ENCODE measurements at regions not wholly inside any gene's neighbourhood (a gene's known extent, or its start where the extent isn't known, plus 50 kb on each side); places are given as distances from the start of the nearest gene placed in this dataset.

GRCh38 chr1:193807208-193807607 lies 620.8 kb upstream of the B3GALT2 start:
- Histone ChIP-seq H3K9me3 (ENCODE audit: control insufficient read depth, low read length) (no peaks in the 10 kb centered on the region), H3K27ac (ENCODE audit: low read depth, low read length, severe bottlenecking) (no peak overlapping the region), H3K4me1 (ENCODE audit: control insufficient read depth, insufficient read depth, low read length, poor library complexity, severe bottlenecking) (no peaks in the 10 kb centered on the region), H3K36me3 (ENCODE audit: control insufficient read depth, insufficient read depth, low read length) (no peaks in the 10 kb centered on the region), H3K4me3 (ENCODE audit: extremely low read depth, insufficient read depth, low read length, poor library complexity, severe bottlenecking) (no peak overlapping the region)
- 100% methylated on average over 1 of the region's 2 CpGs; no CpG with 5 or more reads in 1 of the 2 experiments for WGBS, 2 experiments (ENCODE audit: insufficient coverage in 2 of 2)

- no peak overlapping the region for H3K27ac ChIP-seq (ENCODE audit: low read depth, low read length, severe bottlenecking)
- 92 to 96% methylated on average over 2 to 3 of the region's 3 CpGs for WGBS, 2 experiments (ENCODE audit: insufficient coverage in 2 of 2)
- H3K9me3 ChIP-seq (ENCODE audit: control insufficient read depth, low read length) = no peaks in the 10 kb centered on the region
- H3K4me3 ChIP-seq (ENCODE audit: extremely low read depth, insufficient read depth, low read length, poor library complexity, severe bottlenecking) = no peak overlapping the region
- no peaks in the 10 kb centered on the region for H3K4me1 ChIP-seq (ENCODE audit: control insufficient read depth, insufficient read depth, low read length, poor library complexity, severe bottlenecking)
- no peaks in the 10 kb centered on the region for H3K36me3 ChIP-seq (ENCODE audit: control insufficient read depth, insufficient read depth, low read length)
These were observed 620.0 kb upstream of the B3GALT2 start for GRCh38 chr1:193806079-193807048.

GRCh38 chr1:193799948-193800690 lies 613.7 kb upstream of the B3GALT2 start:
- Histone ChIP-seq H3K36me3 (ENCODE audit: control insufficient read depth, insufficient read depth, low read length) (no peaks in the 10 kb centered on the region), H3K4me1 (ENCODE audit: control insufficient read depth, insufficient read depth, low read length, poor library complexity, severe bottlenecking) (no peaks in the 10 kb centered on the region), H3K27ac (ENCODE audit: low read depth, low read length, severe bottlenecking) (no peak overlapping the region), H3K4me3 (ENCODE audit: extremely low read depth, insufficient read depth, low read length, poor library complexity, severe bottlenecking) (no peak overlapping the region), H3K9me3 (ENCODE audit: control insufficient read depth, low read length) (no peaks in the 10 kb centered on the region)
- 94 to 100% methylated on average over 1 to 3 of the region's 6 CpGs for WGBS, 2 experiments (ENCODE audit: insufficient coverage in 2 of 2)

GRCh38 chr1:193799371-193799770 lies 613.0 kb upstream of the B3GALT2 start:
- no peak overlapping the region for H3K4me3 ChIP-seq (ENCODE audit: extremely low read depth, insufficient read depth, low read length, poor library complexity, severe bottlenecking)
- WGBS, 2 experiments (ENCODE audit: insufficient coverage in 2 of 2) = 92 to 93% methylated on average over 2 of the region's 2 CpGs
- H3K9me3 ChIP-seq (ENCODE audit: control insufficient read depth, low read length) = no peaks in the 10 kb centered on the region
- no peaks in the 10 kb centered on the region for H3K4me1 ChIP-seq (ENCODE audit: control insufficient read depth, insufficient read depth, low read length, poor library complexity, severe bottlenecking)
- H3K27ac ChIP-seq (ENCODE audit: low read depth, low read length, severe bottlenecking) = no peak overlapping the region
- no peaks in the 10 kb centered on the region for H3K36me3 ChIP-seq (ENCODE audit: control insufficient read depth, insufficient read depth, low read length)

GRCh38 chr1:193794239-193794638 lies 607.8 kb upstream of the B3GALT2 start:
- Histone ChIP-seq H3K4me1 (ENCODE audit: control insufficient read depth, insufficient read depth, low read length, poor library complexity, severe bottlenecking) (no peaks in the 10 kb centered on the region), H3K36me3 (ENCODE audit: control insufficient read depth, insufficient read depth, low read length) (no peaks in the 10 kb centered on the region), H3K9me3 (ENCODE audit: control insufficient read depth, low read length) (no peaks in the 10 kb centered on the region), H3K4me3 (ENCODE audit: extremely low read depth, insufficient read depth, low read length, poor library complexity, severe bottlenecking) (no peak overlapping the region), H3K27ac (ENCODE audit: low read depth, low read length, severe bottlenecking) (no peak overlapping the region)
- WGBS, 2 experiments (ENCODE audit: insufficient coverage in 2 of 2) = 89 to 100% methylated on average over 1 of the region's 4 CpGs

- H3K4me1 ChIP-seq (ENCODE audit: control insufficient read depth, insufficient read depth, low read length, poor library complexity, severe bottlenecking) = no peaks in the 10 kb centered on the region
- no peak overlapping the region for H3K27ac ChIP-seq (ENCODE audit: low read depth, low read length, severe bottlenecking)
- H3K4me3 ChIP-seq (ENCODE audit: extremely low read depth, insufficient read depth, low read length, poor library complexity, severe bottlenecking) = no peak overlapping the region
- no peaks in the 10 kb centered on the region for H3K36me3 ChIP-seq (ENCODE audit: control insufficient read depth, insufficient read depth, low read length)
- H3K9me3 ChIP-seq (ENCODE audit: control insufficient read depth, low read length) = no peaks in the 10 kb centered on the region
- WGBS, 2 experiments (ENCODE audit: insufficient coverage in 2 of 2) = 75 to 100% methylated on average over 1 of the region's 3 CpGs
These were observed 605.3 kb upstream of the B3GALT2 start for GRCh38 chr1:193791746-193792145.

- no peaks in the 10 kb centered on the region for H3K4me1 ChIP-seq (ENCODE audit: control insufficient read depth, insufficient read depth, low read length, poor library complexity, severe bottlenecking)
- no peaks in the 10 kb centered on the region for H3K9me3 ChIP-seq (ENCODE audit: control insufficient read depth, low read length)
- no peaks in the 10 kb centered on the region for H3K36me3 ChIP-seq (ENCODE audit: control insufficient read depth, insufficient read depth, low read length)
- H3K27ac ChIP-seq (ENCODE audit: low read depth, low read length, severe bottlenecking) = no peak overlapping the region
- H3K4me3 ChIP-seq (ENCODE audit: extremely low read depth, insufficient read depth, low read length, poor library complexity, severe bottlenecking) = no peak overlapping the region
- WGBS, 2 experiments (ENCODE audit: insufficient coverage in 2 of 2) = no CpG with 5 or more reads among the region's 2 CpGs
These were observed 600.6 kb upstream of the B3GALT2 start for GRCh38 chr1:193787061-193787460.

GRCh38 chr1:193785850-193786420 lies 599.5 kb upstream of the B3GALT2 start:
- 93% methylated on average over 2 of the region's 3 CpGs; no CpG with 5 or more reads in 1 of the 2 experiments for WGBS, 2 experiments (ENCODE audit: insufficient coverage in 2 of 2)
- no peak overlapping the region for H3K4me3 ChIP-seq (ENCODE audit: extremely low read depth, insufficient read depth, low read length, poor library complexity, severe bottlenecking)
- no peaks in the 10 kb centered on the region for H3K36me3 ChIP-seq (ENCODE audit: control insufficient read depth, insufficient read depth, low read length)
- no peaks in the 10 kb centered on the region for H3K4me1 ChIP-seq (ENCODE audit: control insufficient read depth, insufficient read depth, low read length, poor library complexity, severe bottlenecking)
- H3K27ac ChIP-seq (ENCODE audit: low read depth, low read length, severe bottlenecking) = no peak overlapping the region
- no peaks in the 10 kb centered on the region for H3K9me3 ChIP-seq (ENCODE audit: control insufficient read depth, low read length)

- WGBS, 2 experiments (ENCODE audit: insufficient coverage in 2 of 2) = no CpG with 5 or more reads among the region's 2 CpGs
- no peaks in the 10 kb centered on the region for H3K4me1 ChIP-seq (ENCODE audit: control insufficient read depth, insufficient read depth, low read length, poor library complexity, severe bottlenecking)
- no peaks in the 10 kb centered on the region for H3K9me3 ChIP-seq (ENCODE audit: control insufficient read depth, low read length)
- H3K36me3 ChIP-seq (ENCODE audit: control insufficient read depth, insufficient read depth, low read length) = no peaks in the 10 kb centered on the region
- no peak overlapping the region for H3K27ac ChIP-seq (ENCODE audit: low read depth, low read length, severe bottlenecking)
- H3K4me3 ChIP-seq (ENCODE audit: extremely low read depth, insufficient read depth, low read length, poor library complexity, severe bottlenecking) = no peak overlapping the region
These were observed 588.3 kb upstream of the B3GALT2 start for GRCh38 chr1:193774536-193775323.

GRCh38 chr1:193771596-193771995 lies 585.2 kb upstream of the B3GALT2 start:
- 100% methylated on average over 1 of the region's 2 CpGs; no CpG with 5 or more reads in 1 of the 2 experiments for WGBS, 2 experiments (ENCODE audit: insufficient coverage in 2 of 2)

More at GRCh38 chr1:193771596-193771995, 585.2 kb upstream of the B3GALT2 start:
- H3K9me3 ChIP-seq (ENCODE audit: control insufficient read depth, low read length) = no peaks in the 10 kb centered on the region
- H3K4me3 ChIP-seq (ENCODE audit: extremely low read depth, insufficient read depth, low read length, poor library complexity, severe bottlenecking) = no peak overlapping the region
- no peaks in the 10 kb centered on the region for H3K4me1 ChIP-seq (ENCODE audit: control insufficient read depth, insufficient read depth, low read length, poor library complexity, severe bottlenecking)
- H3K36me3 ChIP-seq (ENCODE audit: control insufficient read depth, insufficient read depth, low read length) = no peaks in the 10 kb centered on the region
- no peak overlapping the region for H3K27ac ChIP-seq (ENCODE audit: low read depth, low read length, severe bottlenecking)
